H1 (cell line): ENCODE measurements at regions not wholly inside any gene's neighbourhood (a gene's known extent, or its start where the extent isn't known, plus 50 kb on each side); places are given as distances from the start of the nearest gene placed in this dataset.

Experiments
- CTCF ChIA-PET: fragments of 300-600 bp; sonication (Branson Sonifier 250); formaldehyde crosslinking; loops from one replicate; lab custom pipeline; 2021; ENCODE audit not compliant: partially characterized antibody; lab: Charles Lee
- POLR2A ChIA-PET: fragments of 300-600 bp; sonication (Branson Sonifier 250); formaldehyde crosslinking; loops from one replicate; lab custom pipeline; 2021; ENCODE audit warnings: inconsistent platforms; ENCODE audit not compliant: partially characterized antibody; lab: Charles Lee
- DNase-seq, 2 experiments: peaks; one replicate each; pipeline versions ENCODE4 v3.0.0 to v3.0.0-alpha.2; 2010 to 2022; ENCODE audit warnings: low spot score in 2 of 2, low read depth in 1 of 2, mixed read lengths in 1 of 2
- FAIRE-seq: peaks from 2 replicates; lab custom pipeline; 2011; peaks lifted over from hg19 to GRCh38; lab: Jason Lieb, UNC
- H2AFZ ChIP-seq: 2 replicates; pipeline ENCODE4 v1.8.1; 2012; ENCODE audit warnings: low read length, inconsistent platforms
- H2AK5ac ChIP-seq: 2 replicates; pipeline ENCODE4 v1.6.1; 2013; ENCODE audit warnings: low read depth, low read length
- H2BK120ac ChIP-seq: replicated peaks from 2 replicates; pipeline ENCODE3; 2013; ENCODE audit warnings: low read depth, low read length, inconsistent platforms
- H2BK12ac ChIP-seq: 2 replicates; pipeline ENCODE4 v1.6.1; 2013; ENCODE audit warnings: low read depth, low read length
- H2BK15ac ChIP-seq: 2 replicates; pipeline ENCODE4 v1.6.1; 2013; ENCODE audit warnings: low read length
- H2BK20ac ChIP-seq: 2 replicates; pipeline ENCODE4 v1.6.1; 2013; ENCODE audit warnings: low read length
- H2BK5ac ChIP-seq: 2 replicates; pipeline ENCODE4 v1.6.1; 2013; ENCODE audit warnings: low read depth, low read length
- H3K14ac ChIP-seq: 2 replicates; pipeline ENCODE4 v1.6.1; 2013; ENCODE audit warnings: inconsistent platforms; ENCODE audit not compliant: insufficient read length
- H3K18ac ChIP-seq: 2 replicates; pipeline ENCODE4 v1.6.1; 2013; ENCODE audit warnings: low read length; ENCODE audit errors: extremely low read depth
- H3K23ac ChIP-seq: 2 replicates; pipeline ENCODE4 v1.6.1; 2013; ENCODE audit warnings: inconsistent platforms; ENCODE audit not compliant: insufficient read length
- H3K23me2 ChIP-seq: 2 replicates; pipeline ENCODE4 v1.6.1; 2013; ENCODE audit warnings: low read depth, low read length
- H3K27ac ChIP-seq: 2 replicates; pipeline ENCODE4 v1.6.1; 2011; ENCODE audit warnings: low read depth, low read length, inconsistent platforms
- H3K27me3 ChIP-seq, 4 experiments: replicated peaks in 1 of 4; 1 replicate in 1 of 4; 2 replicates in 3 of 4; pipeline versions ENCODE4 v1.6.1 to v1.8.1; 2011 to 2013; ENCODE audit warnings: low read length in 3 of 4, mild to moderate bottlenecking in 3 of 4, inconsistent platforms in 2 of 4, mixed read lengths in 2 of 4, moderate library complexity in 1 of 4; ENCODE audit not compliant: control insufficient read depth in 3 of 4, insufficient read depth in 3 of 4; ENCODE audit errors: extremely low read depth in 1 of 4
- H3K36me3 ChIP-seq, 4 experiments: 2 replicates each; pipeline versions ENCODE4 v1.6.1 to v1.8.1; 2011 to 2013; ENCODE audit warnings: mild to moderate bottlenecking in 4 of 4, low read length in 3 of 4, moderate library complexity in 2 of 4, control low read depth in 1 of 4, inconsistent platforms in 1 of 4; ENCODE audit not compliant: insufficient read depth in 4 of 4, control insufficient read depth in 2 of 4
- H3K4ac ChIP-seq: replicated peaks from 2 replicates; pipeline ENCODE3; 2013; ENCODE audit warnings: low read length, low read depth, mixed read lengths, inconsistent platforms; ENCODE audit not compliant: insufficient read length
- H3K4me1 ChIP-seq, 4 experiments: replicated peaks in 1 of 4; 1 replicate in 1 of 4; 2 replicates in 3 of 4; pipeline versions ENCODE4 v1.6.1 to v1.8.1; 2011 to 2013; ENCODE audit warnings: low read length in 3 of 4, inconsistent platforms in 2 of 4, mixed read lengths in 1 of 4; ENCODE audit not compliant: insufficient read depth in 4 of 4, control insufficient read depth in 3 of 4
- H3K4me2 ChIP-seq, 2 experiments: 2 replicates each; pipeline versions ENCODE4 v1.6.1 to v1.8.1; 2011 to 2013; ENCODE audit warnings: low read depth in 2 of 2, low read length in 2 of 2, control low read depth in 1 of 2, inconsistent platforms in 1 of 2, mild to moderate bottlenecking in 1 of 2; ENCODE audit not compliant: insufficient read depth in 1 of 2
- H3K4me3 ChIP-seq, 4 experiments: fragments of 200-600, 300-600 bp in 1 of 4; sonication (generic), shearing (Covaris generic), sonication (Bioruptor Twin) in 1 of 4; 2 replicates each; pipeline versions ENCODE4 v1.5.1 to v1.8.1; 2011 to 2016; ENCODE audit warnings: low read length in 4 of 4, low read depth in 3 of 4, control low read depth in 2 of 4, inconsistent platforms in 2 of 4, mild to moderate bottlenecking in 2 of 4, mixed read lengths in 1 of 4, moderate library complexity in 1 of 4; ENCODE audit not compliant: insufficient read depth in 2 of 4; ENCODE audit errors: extremely low read depth in 1 of 4
- H3K56ac ChIP-seq: replicated peaks from 2 replicates; pipeline ENCODE3; 2013; ENCODE audit warnings: low read depth, mild to moderate bottlenecking, mixed read lengths, low read length, inconsistent platforms; ENCODE audit not compliant: insufficient read length
- H3K79me1 ChIP-seq: 2 replicates; pipeline ENCODE4 v1.6.1; 2013; ENCODE audit warnings: low read depth, low read length, control low read depth
- H3K79me2 ChIP-seq, 2 experiments: 2 replicates each; pipeline versions ENCODE4 v1.6.1 to v1.8.1; 2012 to 2013; ENCODE audit warnings: low read length in 2 of 2, mild to moderate bottlenecking in 2 of 2, inconsistent platforms in 1 of 2; ENCODE audit not compliant: insufficient read depth in 2 of 2, control insufficient read depth in 1 of 2
- H3K9ac ChIP-seq, 4 experiments: replicated peaks in 1 of 4; 1 replicate in 1 of 4; 2 replicates in 3 of 4; pipeline versions ENCODE4 v1.6.1 to v1.8.1; 2011 to 2013; ENCODE audit warnings: low read depth in 3 of 4, low read length in 3 of 4, control low read depth in 2 of 4, mild to moderate bottlenecking in 2 of 4, moderate library complexity in 2 of 4, inconsistent platforms in 1 of 4; ENCODE audit errors: extremely low read depth in 1 of 4
- H3K9me3 ChIP-seq, 2 experiments: 2 replicates each; pipeline versions ENCODE4 v1.6.1 to v1.8.1; 2012 to 2013; ENCODE audit warnings: mild to moderate bottlenecking in 2 of 2, moderate library complexity in 2 of 2, control low read depth in 1 of 2, inconsistent platforms in 1 of 2, low read depth in 1 of 2, low read length in 1 of 2, mixed read lengths in 1 of 2; ENCODE audit not compliant: insufficient read depth in 2 of 2
- H4K20me1 ChIP-seq, 2 experiments: replicated peaks in 1 of 2; 2 replicates each; pipeline versions ENCODE3 to v1.8.1; 2011 to 2013; ENCODE audit warnings: inconsistent platforms in 2 of 2, low read length in 2 of 2, mild to moderate bottlenecking in 1 of 2; ENCODE audit not compliant: insufficient read depth in 2 of 2, control insufficient read depth in 1 of 2
- H4K5ac ChIP-seq: 2 replicates; pipeline ENCODE4 v1.6.1; 2013; ENCODE audit warnings: low read length, low read depth, mixed read lengths, inconsistent platforms; ENCODE audit not compliant: insufficient read length
- H4K8ac ChIP-seq: 2 replicates; pipeline ENCODE4 v1.8.0; 2013; ENCODE audit warnings: mild to moderate bottlenecking, moderate library complexity, low read length, inconsistent platforms; ENCODE audit not compliant: insufficient read depth; ENCODE audit errors: extremely low read depth
- H4K91ac ChIP-seq: replicated peaks from 2 replicates; pipeline ENCODE3; 2013; ENCODE audit warnings: low read length, mixed read lengths, inconsistent platforms; ENCODE audit not compliant: insufficient read length
- CBX8 ChIP-seq: fragments of 300-800, 300-1000 bp; sonication (generic); IDR thresholded peaks from 2 replicates; pipeline ENCODE4 v1.7.1; 2016; ENCODE audit warnings: low read depth, low read length, borderline replicate concordance
- CTCF ChIP-seq, 3 experiments: IDR thresholded peaks; 1 replicate in 2 of 3; 2 replicates in 1 of 3; pipeline versions ENCODE4 v1.5.1 to v1.6.1; 2011; ENCODE audit warnings: low read length in 3 of 3, mild to moderate bottlenecking in 3 of 3, inconsistent platforms in 2 of 3, low read depth in 1 of 3, moderate library complexity in 1 of 3; ENCODE audit not compliant: insufficient read depth in 1 of 3; ENCODE audit errors: control extremely low read depth in 1 of 3
- HDAC2 ChIP-seq, 2 experiments: fragments of 300-600 bp in 1 of 2; sonication (generic) in 1 of 2; IDR thresholded peaks; 2 replicates each; pipeline ENCODE4 v1.6.1; 2011 to 2012; ENCODE audit warnings: low read depth in 2 of 2, low read length in 2 of 2, mild to moderate bottlenecking in 2 of 2, moderate library complexity in 2 of 2, borderline replicate concordance in 1 of 2, inconsistent platforms in 1 of 2
- HDAC6 ChIP-seq: IDR thresholded peaks from one replicate; pipeline ENCODE4 v1.7.1; 2012; ENCODE audit warnings: low read depth, mild to moderate bottlenecking, inconsistent platforms, low read length, moderate library complexity
- POLR2AphosphoS5 ChIP-seq: IDR thresholded peaks from 2 replicates; pipeline ENCODE4 v1.6.1; 2011; ENCODE audit warnings: low read depth, low read length
- POU5F1 ChIP-seq: IDR thresholded peaks from 2 replicates; pipeline ENCODE4 v1.6.1; 2011; ENCODE audit warnings: low read depth, mild to moderate bottlenecking, low read length, moderate library complexity
- TBP ChIP-seq: IDR thresholded peaks from 2 replicates; pipeline ENCODE4 v1.6.1; 2011; ENCODE audit warnings: low read depth, low read length, improper control_type of control experiment
- USF2 ChIP-seq: IDR thresholded peaks from 2 replicates; pipeline ENCODE4 v1.6.1; 2011; ENCODE audit warnings: low read length, improper control_type of control experiment
- WGBS, 2 experiments: shearing (Covaris generic) in 1 of 2; methylation state at CpG; one replicate each; pipeline versions ENCODE4 v1.1.6 to v1.1.7; 2013 to 2015; ENCODE audit warnings: low lambda C conversion rate in 2 of 2, mixed read lengths in 2 of 2, inconsistent platforms in 1 of 2, low coverage in 1 of 2, missing lambda C conversion rate in 1 of 2; ENCODE audit not compliant: insufficient replicate concordance in 2 of 2, insufficient coverage in 1 of 2, insufficient read length in 1 of 2; ENCODE audit errors: extremely low coverage in 1 of 2, missing lambda C conversion rate in 1 of 2; 5-methylcytosine and 5-hydroxymethylcytosine counted together

- 95% methylated on average over 3 of the region's 3 CpGs; no CpG with 5 or more reads in 1 of the 2 experiments for WGBS, 2 experiments
- no peak for FAIRE-seq
- no peak overlapping the region for H3K23ac ChIP-seq
- H3K4me3 ChIP-seq: no peak overlapping the region
- no peak overlapping the region for H3K14ac ChIP-seq
- H3K18ac ChIP-seq: no peak overlapping the region
- ChIA-PET POLR2A (no interaction called here), CTCF (interaction anchor here (0.8 to 1.3 kb wide), 3 partner anchors 39 to 233 kb away, joined by 3 read pairs; no protein-coding TSS in a partner anchor)
- H3K27ac ChIP-seq: no peak overlapping the region
- H4K91ac ChIP-seq: no peak overlapping the region
- H2BK20ac ChIP-seq: no peak overlapping the region
- no peak overlapping the region for H3K56ac ChIP-seq
- no peak overlapping the region for H2BK15ac ChIP-seq
- no peak overlapping the region for H2BK12ac ChIP-seq
- H2BK120ac ChIP-seq: no peak overlapping the region
- H4K8ac ChIP-seq: no peak overlapping the region
- peaks cover 0 to 6% (median 0%) of the 10 kb centered on the region in 4 experiments; a peak in 1 of 7 replicates for H3K4me1 ChIP-seq
- H3K36me3 ChIP-seq: no peaks in the 10 kb centered on the region
- H2BK5ac ChIP-seq: no peak overlapping the region
- H3K79me2 ChIP-seq: no peaks in the 10 kb centered on the region
- H3K9me3 ChIP-seq: no peaks in the 10 kb centered on the region
- H3K9ac ChIP-seq: no peak overlapping the region
- TF ChIP-seq POU5F1 (no peak), TBP (no peak), POLR2AphosphoS5 (no peak), CBX8 (no peak), HDAC2 (IDR thresholded peaks at IDR 0.05; ENCODE audit: borderline replicate concordance in 1 of 2, low read depth in 2 of 2, low read length in 2 of 2) (no peak), HDAC6 (no peak), CTCF (IDR thresholded peaks at IDR 0.05; ENCODE audit: control extremely low read depth in 1 of 3, insufficient read depth in 1 of 3, low read depth in 1 of 3, low read length in 3 of 3) (no peak), USF2 (no peak)
- H4K20me1 ChIP-seq: no peaks in the 10 kb centered on the region
- H2AFZ ChIP-seq: no peak overlapping the region
- H3K23me2 ChIP-seq: no peaks in the 10 kb centered on the region; the same call in 1 of the 2 replicates
- H4K5ac ChIP-seq: no peak overlapping the region
- DNase-seq: no peak
- H3K79me1 ChIP-seq: no peaks in the 10 kb centered on the region
- no peak overlapping the region for H2AK5ac ChIP-seq
- no peak overlapping the region for H3K4ac ChIP-seq
- no peaks in the 10 kb centered on the region for H3K27me3 ChIP-seq
- H3K4me2 ChIP-seq: no peak overlapping the region
Observed at GRCh38 chr12:75759842-75760572, 248.6 kb upstream of the KRR1 start.
